Panc1 (cell line): ENCODE measurements at regions not wholly inside any gene's neighbourhood (a gene's known extent, or its start where the extent isn't known, plus 50 kb on each side); places are given as distances from the start of the nearest gene placed in this dataset.

ENCODE experiments used
- ATAC-seq: fragments of 200-7000 bp; cut with Tn5 transposase; 2 replicates; pipeline ENCODE4 v1.9.1; 2020; ENCODE audit warnings: mild to moderate bottlenecking, moderate library complexity
- BruUV-seq: library from RNA; stranded (reverse); fragments of 400-500 nt; replicated peaks from 2 replicates; lab custom pipeline; 2021; lab: Mats Ljungman, UMichigan
- CTCF ChIA-PET: fragments of 300-600 bp; sonication (Branson Sonifier 250); formaldehyde crosslinking; loops from one replicate; lab custom pipeline; 2022; ENCODE audit warnings: antibody characterized with exemption; lab: Charles Lee
- POLR2A ChIA-PET: fragments of 300-600 bp; sonication (Branson Sonifier 250); formaldehyde crosslinking; loops from one replicate; lab custom pipeline; 2022; ENCODE audit warnings: antibody characterized with exemption; lab: Charles Lee
- DNase-seq: peaks from one replicate; pipeline ENCODE4 v3.0.0-alpha.2; 2010; ENCODE audit warnings: low read depth, low spot score
- H3K27ac ChIP-seq: 2 replicates; pipeline ENCODE4 v1.5.1; 2011; ENCODE audit warnings: mild to moderate bottlenecking, low read length, inconsistent platforms
- H3K27me3 ChIP-seq: fragments of 200-500 bp; sonication (Bioruptor generic); 2 replicates; pipeline ENCODE4 v1.6.0; 2014; ENCODE audit warnings: low read length, inconsistent platforms; ENCODE audit not compliant: control insufficient read depth, insufficient read depth
- H3K36me3 ChIP-seq: fragments of 200-500 bp; sonication (Bioruptor generic); 2 replicates; pipeline ENCODE4 v1.5.1; 2014; ENCODE audit warnings: inconsistent platforms, mild to moderate bottlenecking, low read length, moderate library complexity; ENCODE audit not compliant: control insufficient read depth, insufficient read depth
- H3K4me1 ChIP-seq: 2 replicates; pipeline ENCODE4 v1.5.1; 2011; ENCODE audit warnings: inconsistent platforms, mild to moderate bottlenecking, low read length, moderate library complexity; ENCODE audit not compliant: control insufficient read depth, insufficient read depth
- H3K4me3 ChIP-seq, 2 experiments: 2 replicates each; pipeline ENCODE4 v1.5.1; 2011 to 2012; ENCODE audit warnings: low read depth in 2 of 2, low read length in 2 of 2, mild to moderate bottlenecking in 2 of 2, inconsistent platforms in 1 of 2, moderate library complexity in 1 of 2
- H3K9me3 ChIP-seq: fragments of 200-500 bp; sonication (Bioruptor generic); 2 replicates; pipeline ENCODE4 v1.5.1; 2014; ENCODE audit warnings: low read depth, mild to moderate bottlenecking, inconsistent platforms, low read length, moderate library complexity; ENCODE audit not compliant: control insufficient read depth, insufficient read depth
- CTCF ChIP-seq: fragments of 450-650 bp; IDR thresholded peaks from 2 replicates; pipeline ENCODE4 v1.5.1; 2017; ENCODE audit warnings: mild to moderate bottlenecking
- POLR2AphosphoS5 ChIP-seq: IDR thresholded peaks from 2 replicates; pipeline ENCODE4 v1.6.1; 2012; ENCODE audit warnings: mild to moderate bottlenecking, low read depth, low read length, moderate library complexity
- REST ChIP-seq, 2 experiments: IDR thresholded peaks; 2 replicates each; pipeline ENCODE4 v1.6.1; 2011 to 2012; ENCODE audit warnings: low read depth in 2 of 2, control low read depth in 1 of 2, low read length in 1 of 2, mild to moderate bottlenecking in 1 of 2, moderate library complexity in 1 of 2; ENCODE audit not compliant: insufficient read depth in 1 of 2
- SIN3A ChIP-seq: IDR thresholded peaks from 2 replicates; pipeline ENCODE4 v1.6.1; 2012; ENCODE audit warnings: low read depth, mild to moderate bottlenecking, low read length, moderate library complexity, borderline replicate concordance; ENCODE audit not compliant: insufficient read depth
- TCF7L2 ChIP-seq: IDR thresholded peaks from 2 replicates; pipeline ENCODE4 v1.6.1; 2011; ENCODE audit warnings: mild to moderate bottlenecking, low read depth, low read length, inconsistent platforms
- in situ Hi-C: cut with HindIII; loops from 2 replicates; pipeline ENCODE4 v1.10.0; 2016; ENCODE audit warnings: low sequenced_read_pairs, low pct_unique_long_range_greater_than_20kb
- intact Hi-C: fragments of 100-400 bp; cut with micrococcal nuclease; formaldehyde crosslinking; loops from one replicate; pipeline ENCODE4 v1.10.0; 2022; ENCODE audit not compliant: unreplicated experiment

- no peak for DNase-seq
- Histone ChIP-seq H3K4me3 (no peak overlapping the region), H3K4me1 (no peaks in the 10 kb centered on the region), H3K36me3 (no peaks in the 10 kb centered on the region), H3K27me3 (no peaks in the 10 kb centered on the region), H3K27ac (no peak overlapping the region), H3K9me3 (no peaks in the 10 kb centered on the region)
- intact Hi-C loops = no loop called here
- POLR2A ChIA-PET = no interaction called here
- BruUV-seq = no TSS peak
- in situ Hi-C loops = no loop called here
- TF ChIP-seq TCF7L2 = no peak
- TF ChIP-seq SIN3A = no peak
- TF ChIP-seq POLR2AphosphoS5 = no peak
- no peak for TF ChIP-seq REST (IDR thresholded peaks at IDR 0.05; ENCODE audit: insufficient read depth in 1 of 2, low read depth in 2 of 2, low read length in 1 of 2)
- no peak for TF ChIP-seq CTCF
- no peak for ATAC-seq
- CTCF ChIA-PET = no interaction called here
These were observed 177.9 kb upstream of the TENM3 start for GRCh38 chr4:182065255-182065654.

GRCh38 chr4:182066037-182066436 is 177.2 kb upstream of the TENM3 start:
- TF ChIP-seq CTCF (no peak), REST (IDR thresholded peaks at IDR 0.05; ENCODE audit: insufficient read depth in 1 of 2, low read depth in 2 of 2, low read length in 1 of 2) (no peak), TCF7L2 (no peak), SIN3A (no peak), POLR2AphosphoS5 (no peak)

More at GRCh38 chr4:182066037-182066436, 177.2 kb upstream of the TENM3 start:
- Histone ChIP-seq H3K9me3 (no peaks in the 10 kb centered on the region), H3K36me3 (no peaks in the 10 kb centered on the region), H3K27me3 (no peaks in the 10 kb centered on the region), H3K27ac (no peak overlapping the region), H3K4me1 (no peaks in the 10 kb centered on the region), H3K4me3 (no peak overlapping the region)
- intact Hi-C loops (no loop called here), in situ Hi-C loops (no loop called here)
- ChIA-PET CTCF (no interaction called here), POLR2A (no interaction called here)
- ATAC-seq (no peak), DNase-seq (no peak)
- BruUV-seq = no TSS peak
